ENCODE measurements at regions not wholly inside any gene's neighbourhood (a gene's known extent, or its start where the extent isn't known, plus 50 kb on each side); places are given as distances from the start of the nearest gene placed in this dataset.
A peak's percentile ranks its signal among the peaks of the same experiment; 100 is the strongest.

GRCh38 chr6:130574146-130574545 lies 208.3 kb downstream of the TMEM200A start:
- H3K4me3 ChIP-seq, result no peak overlapping the region
- H3K9me3 ChIP-seq, result no peaks in the 10 kb centered on the region
- no peaks in the 10 kb centered on the region for H3K36me3 ChIP-seq
- H3K4me1 ChIP-seq, result no peaks in the 10 kb centered on the region
- H3K27me3 ChIP-seq, result no peaks in the 10 kb centered on the region
- TF ChIP-seq CTCF (IDR thresholded peaks at IDR 0.05) (no peak), POLR2A (IDR thresholded peaks at IDR 0.05) (no peak)
- H3K27ac ChIP-seq, result no peak overlapping the region
- no peak for DNase-seq

- no peaks in the 10 kb centered on the region for H3K27me3 ChIP-seq
- H3K27ac ChIP-seq, result peak overlapping the region in 2 of 4 donors; percentile 23 to 31
- no peaks in the 10 kb centered on the region for H3K9me3 ChIP-seq
- H3K4me1 ChIP-seq, result no peaks in the 10 kb centered on the region
- no peaks in the 10 kb centered on the region for H3K36me3 ChIP-seq
- H3K4me3 ChIP-seq, result no peak overlapping the region
- TF ChIP-seq POLR2A (IDR thresholded peaks at IDR 0.05) (no peak), CTCF (IDR thresholded peaks at IDR 0.05) (no peak)
- DNase-seq, result no peak
Observed at GRCh38 chr6:130575557-130575956, 209.7 kb downstream of the TMEM200A start.

DNA sequence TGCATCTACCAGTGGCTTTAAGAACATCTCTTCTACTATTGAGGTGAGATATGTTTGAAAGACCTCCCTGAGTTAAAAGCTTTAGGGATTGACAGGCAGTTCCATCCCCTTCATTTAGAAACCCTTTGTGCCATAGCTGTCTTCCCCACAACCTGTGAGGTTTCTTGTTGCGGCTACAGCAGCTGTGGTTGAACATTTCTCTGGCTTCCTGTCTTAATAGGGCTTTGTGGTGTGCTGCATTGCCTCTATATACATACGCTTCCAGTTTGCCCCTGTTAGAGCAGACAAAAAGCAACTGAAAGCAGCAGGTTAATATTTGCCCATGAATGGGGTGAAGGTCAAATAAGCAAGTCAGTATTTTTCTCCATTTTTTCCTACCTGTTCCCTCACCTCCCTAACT lies 210.2 kb downstream of the TMEM200A start:
- Histone ChIP-seq H3K36me3 (no peaks in the 10 kb centered on the region), H3K4me3 (no peak overlapping the region), H3K27ac (peak overlapping the region in 2 of 4 donors; percentile 31 to 33), H3K9me3 (no peaks in the 10 kb centered on the region), H3K27me3 (no peaks in the 10 kb centered on the region), H3K4me1 (no peaks in the 10 kb centered on the region)
- no peak for TF ChIP-seq POLR2A (IDR thresholded peaks at IDR 0.05)
- no peak for TF ChIP-seq CTCF (IDR thresholded peaks at IDR 0.05)
- DNase-seq, result peak in 2 of 3 donors; percentile 40 to 75

- no peaks in the 10 kb centered on the region for H3K36me3 ChIP-seq
- H3K27ac ChIP-seq, result peak overlapping the region in 1 of 4 donors; percentile 9
- no peaks in the 10 kb centered on the region for H3K9me3 ChIP-seq
- H3K4me3 ChIP-seq, result no peak overlapping the region
- H3K4me1 ChIP-seq, result no peaks in the 10 kb centered on the region
- no peaks in the 10 kb centered on the region for H3K27me3 ChIP-seq
- DNase-seq, result no peak
- TF ChIP-seq CTCF (IDR thresholded peaks at IDR 0.05), result no peak
- TF ChIP-seq POLR2A (IDR thresholded peaks at IDR 0.05), result no peak
Observed at GRCh38 chr6:130577178-130577919, 211.5 kb downstream of the TMEM200A start.

- Histone ChIP-seq H3K4me1 (no peaks in the 10 kb centered on the region), H3K4me3 (no peak overlapping the region), H3K36me3 (no peaks in the 10 kb centered on the region), H3K27ac (no peak overlapping the region), H3K27me3 (no peaks in the 10 kb centered on the region), H3K9me3 (no peaks in the 10 kb centered on the region)
- TF ChIP-seq POLR2A (IDR thresholded peaks at IDR 0.05) (no peak), CTCF (IDR thresholded peaks at IDR 0.05) (no peak)
- DNase-seq, result no peak
Observed at GRCh38 chr6:130578713-130579112, 212.9 kb downstream of the TMEM200A start.
